GM10266 (cell line): ENCODE measurements at regions not wholly inside any gene's neighbourhood (a gene's known extent, or its start where the extent isn't known, plus 50 kb on each side); places are given as distances from the start of the nearest gene placed in this dataset.

Source experiments
- DNase-seq: peaks from one replicate; pipeline ENCODE4 v3.0.0; 2012; ENCODE audit errors: extremely low spot score
- TF ChIP-seq, protein P1 (sequence below): IDR thresholded peaks from 2 replicates; pipeline ENCODE4 v1.5.1; 2012; ENCODE audit warnings: mild to moderate bottlenecking, low read depth; ENCODE audit not compliant: control insufficient read depth, insufficient read depth; ENCODE audit errors: missing control alignments

DNA sequence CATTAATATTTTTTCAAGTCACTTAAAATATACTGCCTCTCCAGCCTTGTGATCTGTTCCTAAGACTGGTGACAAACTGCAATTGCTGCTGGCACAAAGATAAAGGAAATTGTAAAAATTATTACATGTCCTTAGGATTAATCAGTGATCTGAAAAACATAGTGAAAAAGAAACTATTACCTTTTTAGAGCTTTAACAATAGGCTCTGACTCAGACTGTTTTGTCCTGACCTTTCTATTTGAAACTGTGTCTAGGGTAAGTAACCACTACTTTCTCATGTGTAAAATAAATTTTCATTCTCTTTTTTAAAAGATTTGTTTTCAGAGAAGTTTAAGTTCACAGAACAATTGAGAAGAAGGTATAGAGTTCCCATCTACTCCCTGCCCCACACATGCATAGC, 80.4 kb upstream of the CLEC14A start:
- no peak for DNase-seq
- TF ChIP-seq, protein P1, sequence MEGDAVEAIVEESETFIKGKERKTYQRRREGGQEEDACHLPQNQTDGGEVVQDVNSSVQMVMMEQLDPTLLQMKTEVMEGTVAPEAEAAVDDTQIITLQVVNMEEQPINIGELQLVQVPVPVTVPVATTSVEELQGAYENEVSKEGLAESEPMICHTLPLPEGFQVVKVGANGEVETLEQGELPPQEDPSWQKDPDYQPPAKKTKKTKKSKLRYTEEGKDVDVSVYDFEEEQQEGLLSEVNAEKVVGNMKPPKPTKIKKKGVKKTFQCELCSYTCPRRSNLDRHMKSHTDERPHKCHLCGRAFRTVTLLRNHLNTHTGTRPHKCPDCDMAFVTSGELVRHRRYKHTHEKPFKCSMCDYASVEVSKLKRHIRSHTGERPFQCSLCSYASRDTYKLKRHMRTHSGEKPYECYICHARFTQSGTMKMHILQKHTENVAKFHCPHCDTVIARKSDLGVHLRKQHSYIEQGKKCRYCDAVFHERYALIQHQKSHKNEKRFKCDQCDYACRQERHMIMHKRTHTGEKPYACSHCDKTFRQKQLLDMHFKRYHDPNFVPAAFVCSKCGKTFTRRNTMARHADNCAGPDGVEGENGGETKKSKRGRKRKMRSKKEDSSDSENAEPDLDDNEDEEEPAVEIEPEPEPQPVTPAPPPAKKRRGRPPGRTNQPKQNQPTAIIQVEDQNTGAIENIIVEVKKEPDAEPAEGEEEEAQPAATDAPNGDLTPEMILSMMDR = no peak

DNA sequence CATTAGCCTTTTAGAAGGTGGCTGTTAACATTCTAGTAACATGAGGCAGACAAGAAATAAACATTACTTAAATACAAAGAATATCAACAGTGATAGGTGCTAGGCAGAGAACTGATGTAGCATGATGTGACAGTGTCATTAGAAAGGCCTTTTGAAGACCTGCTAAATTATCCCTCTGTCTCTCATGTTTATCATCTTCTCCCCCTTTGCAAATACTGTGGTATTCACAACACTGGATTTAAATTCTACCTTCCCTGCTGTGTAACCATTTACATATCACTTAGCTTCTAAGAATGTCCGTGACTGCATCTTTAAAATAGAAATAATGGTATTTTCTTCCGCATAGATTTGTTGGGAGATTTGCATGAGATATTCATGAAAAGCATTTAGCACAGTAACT, 74.4 kb upstream of the CLEC14A start:
- no peak for DNase-seq
- TF ChIP-seq, protein P1 = no peak

DNA sequence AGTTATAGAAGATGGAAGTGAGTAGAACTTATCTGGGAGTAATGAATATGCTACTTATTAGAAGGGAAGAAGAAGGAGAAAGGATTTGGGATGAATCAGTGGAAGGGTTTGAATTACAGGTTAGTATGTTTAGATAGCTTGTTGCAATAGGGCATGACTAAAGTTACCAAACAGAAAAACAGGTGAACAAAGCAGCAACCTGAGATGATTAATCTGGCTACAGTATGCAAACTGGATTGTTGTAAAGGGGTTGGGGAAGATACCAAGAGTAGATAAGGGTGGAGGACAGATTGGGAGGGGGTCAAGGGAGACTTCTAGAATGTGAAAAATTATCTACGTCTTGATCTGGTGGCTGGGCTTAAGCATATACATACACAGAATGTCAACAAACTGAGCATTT, 73.4 kb upstream of the CLEC14A start:
- TF ChIP-seq, protein P1 = no peak
- DNase-seq = no peak

DNA sequence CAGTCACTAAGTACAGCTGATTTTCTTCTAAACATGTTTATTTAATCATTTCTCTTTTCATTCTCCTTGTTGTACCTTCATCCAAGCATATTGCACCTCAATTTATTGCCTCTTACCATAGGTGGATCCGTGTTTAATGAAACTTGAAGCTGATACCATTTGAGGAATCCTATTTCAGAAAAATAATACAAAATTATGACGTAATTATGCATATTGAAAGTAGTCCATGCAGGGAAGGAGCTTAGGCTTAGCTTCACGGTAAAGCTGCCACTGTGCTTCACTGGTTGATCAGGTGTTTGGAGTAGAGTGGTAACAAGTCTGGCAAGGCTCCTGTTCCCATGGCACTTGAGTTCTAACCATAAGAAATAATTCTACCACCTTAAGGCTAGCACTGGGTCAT, 61.0 kb upstream of the CLEC14A start:
- DNase-seq = no peak
- TF ChIP-seq, protein P1 = no peak

DNA sequence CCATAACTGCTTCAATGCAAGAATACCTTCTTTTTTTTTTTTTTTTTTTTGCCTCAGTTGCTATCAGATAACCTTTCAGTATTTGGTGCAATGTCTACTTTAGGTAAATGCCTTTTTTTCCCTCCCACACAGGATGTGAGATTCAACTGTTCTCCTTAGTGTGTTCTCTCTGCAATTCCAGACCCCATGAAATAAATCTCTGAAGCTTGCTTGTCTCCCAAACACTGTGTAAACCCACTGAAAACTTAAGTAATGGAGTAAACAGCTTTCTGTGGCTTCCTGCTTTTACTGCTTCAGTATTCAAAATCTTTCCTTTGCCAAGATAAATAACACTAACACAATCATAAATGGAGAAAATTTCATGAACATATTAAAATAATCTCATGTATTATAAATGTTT, 55.8 kb upstream of the CLEC14A start:
- no peak for DNase-seq
- TF ChIP-seq, protein P1 = no peak

DNA sequence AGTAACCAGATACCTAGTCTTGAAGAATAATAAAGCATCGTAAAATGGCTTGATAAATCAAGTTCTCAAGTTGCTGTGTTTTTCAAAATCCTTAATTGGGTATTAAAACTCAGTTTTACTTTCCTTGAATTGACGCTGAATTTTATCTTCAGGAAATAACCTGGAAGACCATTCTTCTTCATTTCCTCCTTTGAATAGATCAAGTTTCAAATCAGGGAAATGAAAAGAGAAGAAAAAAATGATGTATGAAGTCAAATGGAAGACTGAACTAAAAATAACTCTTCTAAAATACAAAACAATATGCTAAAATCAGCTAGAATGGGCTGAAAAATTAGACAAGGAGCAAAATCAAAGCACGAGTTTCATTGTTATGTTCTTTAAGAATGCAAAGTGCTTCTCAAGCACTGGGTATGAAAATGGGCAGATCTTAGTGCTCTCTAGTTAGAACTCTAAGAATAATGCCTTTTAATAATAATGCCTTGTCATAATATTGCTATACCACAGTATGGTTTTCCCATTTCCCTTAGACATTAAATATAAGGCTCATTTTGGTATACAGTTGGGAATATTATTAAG, 54.6 kb upstream of the CLEC14A start:
- TF ChIP-seq, protein P1 = no peak
- DNase-seq = no peak

DNA sequence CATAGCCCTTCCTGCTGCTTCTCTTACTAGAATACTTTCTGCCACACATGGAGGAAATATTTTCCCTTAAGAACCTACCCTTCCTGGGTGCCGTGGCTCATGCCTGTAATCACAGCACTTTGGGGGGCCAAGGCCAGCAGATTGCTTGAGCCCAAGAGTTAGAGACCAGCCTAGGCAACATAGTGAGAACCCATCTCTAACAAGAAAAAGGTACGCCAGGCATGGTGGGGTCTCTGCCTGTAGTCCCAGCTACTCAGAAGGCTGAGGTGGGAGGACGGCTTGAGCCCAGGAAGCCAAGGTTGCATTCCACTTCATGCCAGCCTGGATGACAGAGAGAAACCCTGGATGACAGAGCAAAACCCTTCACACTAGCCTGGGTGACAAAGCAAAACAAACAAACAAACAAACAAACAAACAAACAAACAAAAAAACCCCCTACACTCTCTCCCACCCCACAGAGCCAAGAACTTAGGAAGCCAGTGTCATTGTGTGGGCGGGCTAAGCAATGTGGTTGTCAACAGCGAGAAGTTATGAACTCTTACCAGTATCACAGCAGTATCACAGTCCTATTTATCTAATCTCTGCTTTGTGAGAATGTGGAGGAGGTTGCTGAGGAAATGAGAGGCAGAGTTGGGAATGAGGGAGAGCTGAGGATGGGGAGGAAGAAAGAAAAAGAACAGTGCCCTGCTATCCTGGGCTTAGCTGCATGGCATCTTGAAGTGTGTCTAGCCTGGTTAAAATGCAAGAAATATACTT, 53.8 kb upstream of the CLEC14A start:
- DNase-seq = no peak
- TF ChIP-seq, protein P1 = no peak
